ENCODE measurements at regions not wholly inside any gene's neighbourhood (a gene's known extent, or its start where the extent isn't known, plus 50 kb on each side); places are given as distances from the start of the nearest gene placed in this dataset.

- no peak for DNase-seq
Observed at GRCh38 chr10:33899578-33900531, 565.4 kb upstream of the NRP1 start.

- no peak for DNase-seq
Observed at GRCh38 chr10:33897291-33897752, 562.9 kb upstream of the NRP1 start.

GRCh38 chr10:33893506-33893905 lies 559.0 kb upstream of the NRP1 start:
- peak; percentile 79 for DNase-seq

- no peak for DNase-seq
Observed at GRCh38 chr10:33889371-33889770, 554.9 kb upstream of the NRP1 start.

GRCh38 chr10:33887188-33887587 lies 552.7 kb upstream of the NRP1 start:
- no peak for DNase-seq

GRCh38 chr10:33886299-33886698 lies 551.8 kb upstream of the NRP1 start:
- DNase-seq: no peak

GRCh38 chr10:33884604-33885003 lies 550.1 kb upstream of the NRP1 start:
- no peak for DNase-seq

GRCh38 chr10:33883881-33884280 lies 549.4 kb upstream of the NRP1 start:
- DNase-seq: no peak

- peak; percentile 16 for DNase-seq
Observed at GRCh38 chr10:33882996-33883395, 548.5 kb upstream of the NRP1 start.

- no peak for DNase-seq
Observed at GRCh38 chr10:33880291-33880690, 545.8 kb upstream of the NRP1 start.

- no peak for DNase-seq
Observed at GRCh38 chr10:33878238-33878786, 543.8 kb upstream of the NRP1 start.

- no peak for DNase-seq
Observed at GRCh38 chr10:33876584-33877400, 542.3 kb upstream of the NRP1 start.

- DNase-seq: no peak
Observed at GRCh38 chr10:33875924-33876583, 541.6 kb upstream of the NRP1 start.

GRCh38 chr10:33871061-33871956 lies 536.8 kb upstream of the NRP1 start:
- no peak for DNase-seq

- DNase-seq: no peak
Observed at GRCh38 chr10:33869481-33869880, 535.0 kb upstream of the NRP1 start.

GRCh38 chr10:33869028-33869427 lies 534.6 kb upstream of the NRP1 start:
- DNase-seq: peak; percentile 95

GRCh38 chr10:33867199-33867789 lies 532.8 kb upstream of the NRP1 start:
- DNase-seq: peak; percentile 7

GRCh38 chr10:33863352-33863751 lies 528.9 kb upstream of the NRP1 start:
- no peak for DNase-seq

GRCh38 chr10:33862536-33863105 lies 528.2 kb upstream of the NRP1 start:
- DNase-seq: no peak

GRCh38 chr10:33861833-33862232 lies 527.4 kb upstream of the NRP1 start:
- no peak for DNase-seq

Data from skin of body (tissue), 1 donor.